ENCODE measurements at regions not wholly inside any gene's neighbourhood (a gene's known extent, or its start where the extent isn't known, plus 50 kb on each side); places are given as distances from the start of the nearest gene placed in this dataset.

GRCh38 chr5:3862906-3863305 lies 267.3 kb downstream of the IRX1 start:
- TF ChIP-seq CTCF (IDR thresholded peaks at IDR 0.05) (no peak), POLR2A (IDR thresholded peaks at IDR 0.05) (no peak)

Data from prostate gland (tissue), 2 donors.